Panc1 (cell line): ENCODE measurements at regions not wholly inside any gene's neighbourhood (a gene's known extent, or its start where the extent isn't known, plus 50 kb on each side); places are given as distances from the start of the nearest gene placed in this dataset.

Experiments used
- SIN3A ChIP-seq: IDR thresholded peaks from 2 replicates; pipeline ENCODE4 v1.6.1; 2012; ENCODE audit warnings: low read depth, mild to moderate bottlenecking, low read length, moderate library complexity, borderline replicate concordance; ENCODE audit not compliant: insufficient read depth
- TCF7L2 ChIP-seq: IDR thresholded peaks from 2 replicates; pipeline ENCODE4 v1.6.1; 2011; ENCODE audit warnings: mild to moderate bottlenecking, low read depth, low read length, inconsistent platforms
- TF ChIP-seq, protein P1 (sequence below): fragments of 450-650 bp; IDR thresholded peaks from 2 replicates; pipeline ENCODE4 v1.5.1; 2017; ENCODE audit warnings: mild to moderate bottlenecking

DNA sequence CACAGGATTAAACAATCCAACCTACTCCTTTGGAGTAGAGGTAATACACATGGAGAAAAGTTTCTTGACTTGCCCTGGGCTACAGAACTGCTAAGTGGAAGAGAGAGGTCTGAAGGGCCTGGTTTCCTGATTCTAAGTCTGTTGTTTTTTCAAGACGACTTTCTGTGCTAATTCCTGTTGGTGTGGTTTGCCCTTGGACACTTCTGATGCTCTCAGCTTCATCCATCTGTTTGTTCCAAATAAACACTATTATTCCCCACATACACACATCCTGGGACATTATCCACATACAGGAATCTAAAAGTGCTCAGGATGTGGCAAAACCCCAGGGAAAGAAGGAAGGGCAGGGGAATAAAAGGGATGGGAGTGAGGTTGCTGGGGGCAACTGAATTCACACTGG, 393.5 kb upstream of the TBL1XR1 start:
- TF ChIP-seq SIN3A (no peak), TCF7L2 (no peak)
- TF ChIP-seq, protein P1, sequence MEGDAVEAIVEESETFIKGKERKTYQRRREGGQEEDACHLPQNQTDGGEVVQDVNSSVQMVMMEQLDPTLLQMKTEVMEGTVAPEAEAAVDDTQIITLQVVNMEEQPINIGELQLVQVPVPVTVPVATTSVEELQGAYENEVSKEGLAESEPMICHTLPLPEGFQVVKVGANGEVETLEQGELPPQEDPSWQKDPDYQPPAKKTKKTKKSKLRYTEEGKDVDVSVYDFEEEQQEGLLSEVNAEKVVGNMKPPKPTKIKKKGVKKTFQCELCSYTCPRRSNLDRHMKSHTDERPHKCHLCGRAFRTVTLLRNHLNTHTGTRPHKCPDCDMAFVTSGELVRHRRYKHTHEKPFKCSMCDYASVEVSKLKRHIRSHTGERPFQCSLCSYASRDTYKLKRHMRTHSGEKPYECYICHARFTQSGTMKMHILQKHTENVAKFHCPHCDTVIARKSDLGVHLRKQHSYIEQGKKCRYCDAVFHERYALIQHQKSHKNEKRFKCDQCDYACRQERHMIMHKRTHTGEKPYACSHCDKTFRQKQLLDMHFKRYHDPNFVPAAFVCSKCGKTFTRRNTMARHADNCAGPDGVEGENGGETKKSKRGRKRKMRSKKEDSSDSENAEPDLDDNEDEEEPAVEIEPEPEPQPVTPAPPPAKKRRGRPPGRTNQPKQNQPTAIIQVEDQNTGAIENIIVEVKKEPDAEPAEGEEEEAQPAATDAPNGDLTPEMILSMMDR: no peak
